GM10248 (cell line): ENCODE measurements at regions not wholly inside any gene's neighbourhood (a gene's known extent, or its start where the extent isn't known, plus 50 kb on each side); places are given as distances from the start of the nearest gene placed in this dataset.

ENCODE experiments used
- CTCF ChIA-PET: fragments of 300-600 bp; sonication (Branson Sonifier 250); formaldehyde crosslinking; extraction: SDS; loops from one replicate; lab custom pipeline; 2021; ENCODE audit warnings: antibody characterized with exemption; lab: Yijun Ruan, JAX
- POLR2A ChIA-PET: fragments of 350-650 bp; sonication (Branson Sonifier 250); formaldehyde crosslinking; extraction: SDS; loops from one replicate; lab custom pipeline; 2020; ENCODE audit warnings: antibody characterized with exemption; lab: Yijun Ruan, JAX
- DNase-seq: peaks from one replicate; pipeline ENCODE4 v3.0.0; 2012; ENCODE audit errors: extremely low spot score
- CTCF ChIP-seq: IDR thresholded peaks from 2 replicates; pipeline ENCODE4 v1.5.1; 2012; ENCODE audit warnings: mild to moderate bottlenecking, low read depth; ENCODE audit errors: extremely low read depth, missing control alignments, control extremely low read depth

GRCh38 chr1:188489336-188490112, 1660.8 kb downstream of the PLA2G4A start:
- no peak for TF ChIP-seq CTCF
- ChIA-PET CTCF (no interaction called here), POLR2A (no interaction called here)
- DNase-seq = no peak

- TF ChIP-seq CTCF = no peak
- DNase-seq = no peak
- CTCF ChIA-PET = no interaction called here
- POLR2A ChIA-PET = no interaction called here
Observed at GRCh38 chr1:188496506-188496905, 1667.8 kb downstream of the PLA2G4A start.

GRCh38 chr1:188497020-188497419, 1668.3 kb downstream of the PLA2G4A start:
- TF ChIP-seq CTCF = no peak

GRCh38 chr1:188499690-188500089, 1670.9 kb downstream of the PLA2G4A start:
- ChIA-PET CTCF (no interaction called here), POLR2A (no interaction called here)
- no peak for DNase-seq
- TF ChIP-seq CTCF = no peak

More at GRCh38 chr1:188497020-188497419, 1668.3 kb downstream of the PLA2G4A start:
- ChIA-PET CTCF (no interaction called here), POLR2A (no interaction called here)
- DNase-seq = no peak

- no peak for DNase-seq
- CTCF ChIA-PET = interaction anchor here (1.2 kb wide), 1 partner anchor 13 kb away, joined by 3 read pairs; no protein-coding TSS in a partner anchor
- TF ChIP-seq CTCF = no peak
- POLR2A ChIA-PET = no interaction called here
Observed at GRCh38 chr1:188514917-188515316, 1686.2 kb downstream of the PLA2G4A start.

GRCh38 chr1:188517139-188517538, 1688.4 kb downstream of the PLA2G4A start:
- DNase-seq = no peak
- ChIA-PET POLR2A (no interaction called here), CTCF (no interaction called here)
- TF ChIP-seq CTCF = no peak
